Testis (tissue), 2 donors: ENCODE measurements at regions not wholly inside any gene's neighbourhood (a gene's known extent, or its start where the extent isn't known, plus 50 kb on each side); places are given as distances from the start of the nearest gene placed in this dataset.

ENCODE experiments used
- POLR2A ChIP-seq: fragments of 450-650 bp; IDR thresholded peaks from one replicate; pipeline ENCODE4 v1.6.1; 2017; ENCODE audit warnings: antibody characterized with exemption, mild to moderate bottlenecking, moderate library complexity
- TF ChIP-seq, protein P1 (sequence below), 3 experiments: fragments of 450-650 bp in 2 of 3; fragments of 200-600 bp in 1 of 3; sonication (generic) in 1 of 3; IDR thresholded peaks; one replicate each; pipeline ENCODE4 v1.5.1; 2016 to 2019; ENCODE audit warnings: antibody characterized with exemption in 3 of 3, mild to moderate bottlenecking in 2 of 3, moderate library complexity in 1 of 3

- no peak for TF ChIP-seq POLR2A
- TF ChIP-seq, protein P1, sequence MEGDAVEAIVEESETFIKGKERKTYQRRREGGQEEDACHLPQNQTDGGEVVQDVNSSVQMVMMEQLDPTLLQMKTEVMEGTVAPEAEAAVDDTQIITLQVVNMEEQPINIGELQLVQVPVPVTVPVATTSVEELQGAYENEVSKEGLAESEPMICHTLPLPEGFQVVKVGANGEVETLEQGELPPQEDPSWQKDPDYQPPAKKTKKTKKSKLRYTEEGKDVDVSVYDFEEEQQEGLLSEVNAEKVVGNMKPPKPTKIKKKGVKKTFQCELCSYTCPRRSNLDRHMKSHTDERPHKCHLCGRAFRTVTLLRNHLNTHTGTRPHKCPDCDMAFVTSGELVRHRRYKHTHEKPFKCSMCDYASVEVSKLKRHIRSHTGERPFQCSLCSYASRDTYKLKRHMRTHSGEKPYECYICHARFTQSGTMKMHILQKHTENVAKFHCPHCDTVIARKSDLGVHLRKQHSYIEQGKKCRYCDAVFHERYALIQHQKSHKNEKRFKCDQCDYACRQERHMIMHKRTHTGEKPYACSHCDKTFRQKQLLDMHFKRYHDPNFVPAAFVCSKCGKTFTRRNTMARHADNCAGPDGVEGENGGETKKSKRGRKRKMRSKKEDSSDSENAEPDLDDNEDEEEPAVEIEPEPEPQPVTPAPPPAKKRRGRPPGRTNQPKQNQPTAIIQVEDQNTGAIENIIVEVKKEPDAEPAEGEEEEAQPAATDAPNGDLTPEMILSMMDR (IDR thresholded peaks at IDR 0.05) = no peak
Observed at GRCh38 chr5:159519365-159519764, 189.1 kb upstream of the IL12B start.
